IMR-90 (cell line): ENCODE measurements at regions not wholly inside any gene's neighbourhood (a gene's known extent, or its start where the extent isn't known, plus 50 kb on each side); places are given as distances from the start of the nearest gene placed in this dataset.

Source experiments
- BHLHE40 ChIP-seq: fragments of 150-350 bp; IDR thresholded peaks from 2 replicates; pipeline ENCODE4 v1.6.1; 2016; ENCODE audit warnings: mild to moderate bottlenecking, low read depth, low read length
- CTCF ChIP-seq: conservative IDR thresholded peaks from 2 replicates; pipeline ENCODE4 v1.5.1; 2012; ENCODE audit warnings: mild to moderate bottlenecking, low read depth, low read length, improper control_type of control experiment
- POLR2A ChIP-seq: IDR thresholded peaks from 2 replicates; pipeline ENCODE4 v1.6.1; 2012; ENCODE audit warnings: mild to moderate bottlenecking, low read depth, low read length

GRCh38 chr22:27692243-27692642 lies 109.3 kb downstream of the MN1 start:
- 0 out of 2 replicates have a peak, but pooled peaks have one; percentile 18 for TF ChIP-seq CTCF
- TF ChIP-seq BHLHE40, result no peak
- TF ChIP-seq POLR2A, result no peak
